HCT116 (cell line): ENCODE measurements at regions not wholly inside any gene's neighbourhood (a gene's known extent, or its start where the extent isn't known, plus 50 kb on each side); places are given as distances from the start of the nearest gene placed in this dataset.

Experiments
- ATAC-seq: fragments of 200-7000 bp; cut with Tn5 transposase; 2 replicates; pipeline ENCODE4 v1.9.1; 2020; ENCODE audit warnings: mild to moderate bottlenecking, moderate library complexity
- BruUV-seq: library from RNA; stranded (reverse); fragments of 400-500 nt; replicated peaks from 2 replicates; lab custom pipeline; 2021; lab: Mats Ljungman, UMichigan
- CTCF ChIA-PET: fragments of 300-600 bp; sonication (Branson Sonifier 250); formaldehyde crosslinking; loops from one replicate; lab custom pipeline; 2021; ENCODE audit warnings: antibody characterized with exemption; lab: Charles Lee
- POLR2A ChIA-PET: fragments of 300-600, 350-600 bp; sonication (Branson Sonifier 250); formaldehyde crosslinking; loops from one replicate; lab custom pipeline; 2021; ENCODE audit warnings: antibody characterized with exemption; lab: Charles Lee
- RAD21 ChIA-PET, 2 experiments: fragments of 300-600 bp; sonication (Branson Sonifier 250); formaldehyde crosslinking; loops; one replicate each; lab custom pipeline; 2023; ENCODE audit warnings: low total read pairs in 2 of 2; ENCODE audit not compliant: uncharacterized antibody in 2 of 2, unreplicated experiment in 2 of 2, low non-redundant PET in 1 of 2; lab: Charles Lee
- DNase-seq: peaks from one replicate; pipeline ENCODE4 v3.0.0-alpha.2; 2010; ENCODE audit warnings: low read depth, low spot score
- H2AFZ ChIP-seq: fragments of 200-600 bp; shearing (Covaris generic), sonication (generic); 2 replicates; pipeline ENCODE4 v1.6.1; 2017; ENCODE audit warnings: low read depth, mixed run types, mixed read lengths, antibody characterized with exemption, low read length; ENCODE audit not compliant: poor library complexity, severe bottlenecking
- H3K27ac ChIP-seq: 2 replicates; pipeline ENCODE4 v1.5.1; 2012; ENCODE audit warnings: low read depth, low read length
- H3K27me3 ChIP-seq: fragments of 200-600 bp; sonication (generic); 2 replicates; pipeline ENCODE4 v1.6.1; 2016; ENCODE audit warnings: mixed run types, low read length, mixed read lengths; ENCODE audit not compliant: insufficient read depth
- H3K36me3 ChIP-seq, 2 experiments: fragments of 200-500 bp in 1 of 2; fragments of 200-600 bp in 1 of 2; sonication (Bioruptor generic) in 1 of 2; sonication (generic) in 1 of 2; 2 replicates each; pipeline versions ENCODE4 v1.5.1 to v1.6.1; 2014 to 2016; ENCODE audit warnings: low read length in 2 of 2, inconsistent platforms in 1 of 2, mixed read lengths in 1 of 2, mixed run types in 1 of 2; ENCODE audit not compliant: insufficient read depth in 2 of 2, control insufficient read depth in 1 of 2
- H3K4me1 ChIP-seq, 2 experiments: fragments of 200-600 bp in 1 of 2; sonication (generic) in 1 of 2; 2 replicates each; pipeline versions ENCODE4 v1.5.1 to v1.6.1; 2012 to 2017; ENCODE audit warnings: low read length in 2 of 2, inconsistent platforms in 1 of 2, mild to moderate bottlenecking in 1 of 2, mixed read lengths in 1 of 2, mixed run types in 1 of 2, moderate library complexity in 1 of 2; ENCODE audit not compliant: insufficient read depth in 2 of 2, control insufficient read depth in 1 of 2
- H3K4me2 ChIP-seq: fragments of 200-600 bp; sonication (generic); 2 replicates; pipeline ENCODE4 v1.6.1; 2017; ENCODE audit warnings: mixed run types, low read length, mixed read lengths
- H3K4me3 ChIP-seq, 2 experiments: fragments of 200-600 bp in 1 of 2; sonication (generic) in 1 of 2; replicated peaks in 1 of 2; 2 replicates each; pipeline ENCODE4 v1.5.1; 2011 to 2016; ENCODE audit warnings: low read length in 2 of 2, control low read depth in 1 of 2, low read depth in 1 of 2, mild to moderate bottlenecking in 1 of 2, mixed read lengths in 1 of 2, mixed run types in 1 of 2
- H3K79me2 ChIP-seq: fragments of 200-600 bp; sonication (generic); 2 replicates; pipeline ENCODE4 v1.6.1; 2017; ENCODE audit warnings: mild to moderate bottlenecking, mixed run types, low read length, moderate library complexity, mixed read lengths; ENCODE audit not compliant: insufficient read depth
- H3K9ac ChIP-seq: fragments of 200-600 bp; sonication (generic); 2 replicates; pipeline ENCODE4 v1.6.1; 2016; ENCODE audit warnings: low read length, mixed read lengths
- H3K9me2 ChIP-seq: fragments of 200-600 bp; sonication (generic), shearing (Covaris generic); 2 replicates; pipeline ENCODE4 v1.6.1; 2017; ENCODE audit warnings: mixed run types, mild to moderate bottlenecking, moderate library complexity; ENCODE audit not compliant: insufficient read depth
- H3K9me3 ChIP-seq, 2 experiments: fragments of 200-500 bp in 1 of 2; fragments of 200-600 bp in 1 of 2; sonication (Bioruptor generic) in 1 of 2; sonication (generic) in 1 of 2; 2 replicates each; pipeline ENCODE4 v1.6.1; 2014 to 2017; ENCODE audit warnings: low read length in 2 of 2, mixed read lengths in 2 of 2, inconsistent platforms in 1 of 2, low read depth in 1 of 2, mild to moderate bottlenecking in 1 of 2, mixed run types in 1 of 2, moderate library complexity in 1 of 2; ENCODE audit not compliant: control insufficient read depth in 1 of 2, insufficient read depth in 1 of 2
- H4K20me1 ChIP-seq: fragments of 200-600 bp; sonication (generic), shearing (Covaris generic); 2 replicates; pipeline ENCODE4 v1.6.1; 2017; ENCODE audit warnings: mixed run types, mild to moderate bottlenecking, moderate library complexity; ENCODE audit not compliant: insufficient read depth
- EGR1 ChIP-seq: IDR thresholded peaks from 2 replicates; pipeline ENCODE4 v1.6.1; 2012; ENCODE audit warnings: low read depth
- EZH2 ChIP-seq: fragments of 200-600 bp; sonication (generic); IDR thresholded peaks from 2 replicates; pipeline ENCODE4 v1.6.1; 2017; ENCODE audit warnings: antibody characterized with exemption, mixed run types
- FOSL1 ChIP-seq: IDR thresholded peaks from 2 replicates; pipeline ENCODE4 v1.6.1; 2012; ENCODE audit warnings: low read depth
- POLR2A ChIP-seq: IDR thresholded peaks from 2 replicates; pipeline ENCODE4 v1.7.0; 2011; ENCODE audit warnings: borderline replicate concordance; ENCODE audit not compliant: insufficient read depth, insufficient read length; ENCODE audit errors: extremely low read depth
- SP1 ChIP-seq: IDR thresholded peaks from 2 replicates; pipeline ENCODE4 v1.6.1; 2012; ENCODE audit warnings: low read depth
- ZFX ChIP-seq: fragments of 450-650 bp; IDR thresholded peaks from 2 replicates; pipeline ENCODE4 v1.6.1; 2017
- ZNF274 ChIP-seq: fragments of 200-500 bp; sonication (Bioruptor generic); IDR thresholded peaks from 2 replicates; pipeline ENCODE4 v1.6.1; 2014; ENCODE audit warnings: mild to moderate bottlenecking, low read depth, low read length, inconsistent platforms
- intact Hi-C: fragments of 100-400 bp; cut with micrococcal nuclease; formaldehyde crosslinking; loops from 2 replicates; pipeline ENCODE4 v1.10.0; 2022
- TF ChIP-seq, protein P1 (sequence below): IDR thresholded peaks from 2 replicates; pipeline ENCODE4 v1.6.1; 2012
- TF ChIP-seq, protein P2 (sequence below): IDR thresholded peaks from 2 replicates; pipeline ENCODE4 v1.6.1; 2012; ENCODE audit warnings: low read depth
- TF ChIP-seq, protein P3 (sequence below): IDR thresholded peaks from 2 replicates; pipeline ENCODE4 v1.6.1; 2012
- TF ChIP-seq, protein P4 (sequence below): IDR thresholded peaks from 2 replicates; pipeline ENCODE4 v1.6.1; 2011; ENCODE audit warnings: mild to moderate bottlenecking, low read length, moderate library complexity; ENCODE audit not compliant: insufficient replicate concordance; ENCODE audit errors: extremely low read depth

DNA sequence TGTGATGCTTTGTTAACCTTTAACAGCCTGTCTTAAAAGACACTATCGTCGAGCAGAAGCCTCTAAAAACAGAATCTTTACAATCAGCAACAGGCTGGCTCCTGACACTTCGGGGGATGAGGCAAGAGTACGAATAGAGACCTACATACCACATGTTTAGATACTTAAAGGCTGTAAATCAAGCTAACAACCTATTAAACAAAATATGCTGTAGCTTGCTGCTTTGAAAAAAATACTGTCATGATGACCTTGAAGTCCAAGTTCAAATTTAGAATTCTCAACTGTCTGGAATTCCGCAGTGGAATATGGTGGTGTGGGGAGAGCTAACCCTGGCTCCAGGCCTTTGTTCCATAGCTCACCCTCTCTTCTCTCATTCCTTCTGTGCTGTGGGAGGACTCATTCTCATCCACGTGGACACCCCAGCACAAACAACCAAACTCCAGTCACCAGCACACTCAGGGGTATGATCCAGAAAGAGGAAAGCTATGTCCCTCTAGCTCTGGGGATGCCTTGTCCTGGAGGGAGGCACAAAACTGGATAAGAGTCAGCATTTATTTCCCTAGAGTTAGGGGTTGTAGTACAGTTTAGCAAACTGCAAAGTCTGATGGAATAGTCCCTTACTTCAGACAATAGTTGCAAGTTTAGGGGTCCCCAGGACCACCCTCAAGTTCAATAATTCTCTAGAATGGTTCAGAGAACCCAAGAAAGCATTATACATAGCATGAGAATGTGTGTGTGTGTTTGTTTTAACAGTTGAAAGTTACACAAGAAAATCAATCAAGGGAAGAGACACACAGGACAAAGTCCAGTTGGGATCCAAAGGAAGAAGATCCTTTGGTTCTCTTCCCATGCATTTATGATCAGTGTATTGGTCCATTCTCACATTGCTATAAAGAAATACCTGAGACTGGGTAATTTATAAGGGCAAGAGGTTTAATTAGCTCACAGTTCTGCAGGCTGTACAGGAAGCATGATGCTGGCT is 196.1 kb upstream of the SVIL start:
- Histone ChIP-seq H2AFZ (no peak overlapping the region), H3K36me3 (no peaks in the 10 kb centered on the region), H3K27ac (no peak overlapping the region)
- CTCF ChIA-PET: no interaction called here
- TF ChIP-seq EGR1 (no peak), SP1 (no peak), POLR2A (no peak), FOSL1 (no peak), EZH2 (no peak), ZNF274 (no peak), ZFX (no peak)
- TF ChIP-seq, protein P1, sequence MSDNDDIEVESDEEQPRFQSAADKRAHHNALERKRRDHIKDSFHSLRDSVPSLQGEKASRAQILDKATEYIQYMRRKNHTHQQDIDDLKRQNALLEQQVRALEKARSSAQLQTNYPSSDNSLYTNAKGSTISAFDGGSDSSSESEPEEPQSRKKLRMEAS: no peak
- TF ChIP-seq, protein P2, sequence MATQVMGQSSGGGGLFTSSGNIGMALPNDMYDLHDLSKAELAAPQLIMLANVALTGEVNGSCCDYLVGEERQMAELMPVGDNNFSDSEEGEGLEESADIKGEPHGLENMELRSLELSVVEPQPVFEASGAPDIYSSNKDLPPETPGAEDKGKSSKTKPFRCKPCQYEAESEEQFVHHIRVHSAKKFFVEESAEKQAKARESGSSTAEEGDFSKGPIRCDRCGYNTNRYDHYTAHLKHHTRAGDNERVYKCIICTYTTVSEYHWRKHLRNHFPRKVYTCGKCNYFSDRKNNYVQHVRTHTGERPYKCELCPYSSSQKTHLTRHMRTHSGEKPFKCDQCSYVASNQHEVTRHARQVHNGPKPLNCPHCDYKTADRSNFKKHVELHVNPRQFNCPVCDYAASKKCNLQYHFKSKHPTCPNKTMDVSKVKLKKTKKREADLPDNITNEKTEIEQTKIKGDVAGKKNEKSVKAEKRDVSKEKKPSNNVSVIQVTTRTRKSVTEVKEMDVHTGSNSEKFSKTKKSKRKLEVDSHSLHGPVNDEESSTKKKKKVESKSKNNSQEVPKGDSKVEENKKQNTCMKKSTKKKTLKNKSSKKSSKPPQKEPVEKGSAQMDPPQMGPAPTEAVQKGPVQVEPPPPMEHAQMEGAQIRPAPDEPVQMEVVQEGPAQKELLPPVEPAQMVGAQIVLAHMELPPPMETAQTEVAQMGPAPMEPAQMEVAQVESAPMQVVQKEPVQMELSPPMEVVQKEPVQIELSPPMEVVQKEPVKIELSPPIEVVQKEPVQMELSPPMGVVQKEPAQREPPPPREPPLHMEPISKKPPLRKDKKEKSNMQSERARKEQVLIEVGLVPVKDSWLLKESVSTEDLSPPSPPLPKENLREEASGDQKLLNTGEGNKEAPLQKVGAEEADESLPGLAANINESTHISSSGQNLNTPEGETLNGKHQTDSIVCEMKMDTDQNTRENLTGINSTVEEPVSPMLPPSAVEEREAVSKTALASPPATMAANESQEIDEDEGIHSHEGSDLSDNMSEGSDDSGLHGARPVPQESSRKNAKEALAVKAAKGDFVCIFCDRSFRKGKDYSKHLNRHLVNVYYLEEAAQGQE: no peak
- TF ChIP-seq, protein P3, sequence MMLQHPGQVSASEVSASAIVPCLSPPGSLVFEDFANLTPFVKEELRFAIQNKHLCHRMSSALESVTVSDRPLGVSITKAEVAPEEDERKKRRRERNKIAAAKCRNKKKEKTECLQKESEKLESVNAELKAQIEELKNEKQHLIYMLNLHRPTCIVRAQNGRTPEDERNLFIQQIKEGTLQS: no peak
- TF ChIP-seq, protein P4, sequence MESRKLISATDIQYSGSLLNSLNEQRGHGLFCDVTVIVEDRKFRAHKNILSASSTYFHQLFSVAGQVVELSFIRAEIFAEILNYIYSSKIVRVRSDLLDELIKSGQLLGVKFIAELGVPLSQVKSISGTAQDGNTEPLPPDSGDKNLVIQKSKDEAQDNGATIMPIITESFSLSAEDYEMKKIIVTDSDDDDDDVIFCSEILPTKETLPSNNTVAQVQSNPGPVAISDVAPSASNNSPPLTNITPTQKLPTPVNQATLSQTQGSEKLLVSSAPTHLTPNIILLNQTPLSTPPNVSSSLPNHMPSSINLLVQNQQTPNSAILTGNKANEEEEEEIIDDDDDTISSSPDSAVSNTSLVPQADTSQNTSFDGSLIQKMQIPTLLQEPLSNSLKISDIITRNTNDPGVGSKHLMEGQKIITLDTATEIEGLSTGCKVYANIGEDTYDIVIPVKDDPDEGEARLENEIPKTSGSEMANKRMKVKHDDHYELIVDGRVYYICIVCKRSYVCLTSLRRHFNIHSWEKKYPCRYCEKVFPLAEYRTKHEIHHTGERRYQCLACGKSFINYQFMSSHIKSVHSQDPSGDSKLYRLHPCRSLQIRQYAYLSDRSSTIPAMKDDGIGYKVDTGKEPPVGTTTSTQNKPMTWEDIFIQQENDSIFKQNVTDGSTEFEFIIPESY: no peak
- TF ChIP-seq, all 23 proteins: peak for 0
- Histone ChIP-seq H3K4me1 (no peaks in the 10 kb centered on the region), H3K9me3 (no peaks in the 10 kb centered on the region), H3K4me2 (no peak overlapping the region), H4K20me1 (no peaks in the 10 kb centered on the region), H3K4me3 (no peak overlapping the region), H3K27me3 (no peaks in the 10 kb centered on the region), H3K9ac (no peak overlapping the region), H3K79me2 (no peaks in the 10 kb centered on the region), H3K9me2 (no peaks in the 10 kb centered on the region)
- no peak for ATAC-seq
- POLR2A ChIA-PET: no interaction called here
- RAD21 ChIA-PET: no interaction called here
- no TSS peak for BruUV-seq
- intact Hi-C loops: no loop called here
- no peak for DNase-seq
